GM21447 (cell line): ENCODE measurements at regions not wholly inside any gene's neighbourhood (a gene's known extent, or its start where the extent isn't known, plus 50 kb on each side); places are given as distances from the start of the nearest gene placed in this dataset.
"Not testable (repeated sequence)": the region's sequence is repeated elsewhere in the genome, so short reads cannot be mapped to it uniquely, and the experiment has no call there.

Source experiments
- ATAC-seq: cut with Tn5 transposase; IDR thresholded peaks from one replicate; pipeline ENCODE4 v1.9.1; 2021; ENCODE audit not compliant: unreplicated experiment

DNA sequence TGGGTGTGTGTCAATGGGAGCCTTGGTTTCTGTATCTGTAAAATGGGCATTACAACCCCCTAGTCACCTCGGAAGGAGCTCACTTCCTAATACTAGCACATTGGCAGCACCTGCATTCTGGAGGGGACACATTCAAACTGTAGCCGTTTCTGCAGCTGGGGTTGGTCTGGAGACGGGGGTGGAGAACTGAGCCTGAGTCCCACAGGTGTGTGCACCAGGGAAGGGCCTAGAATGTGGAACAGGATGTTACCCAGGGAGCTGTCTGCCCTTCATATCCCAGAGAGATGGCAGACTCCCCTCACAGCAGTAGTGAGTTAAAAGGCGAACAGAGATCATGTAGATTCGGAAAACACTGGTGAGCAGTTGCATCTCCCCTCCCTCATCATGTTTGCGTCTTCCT, 272.8 kb upstream of the ZNF32 start:
- no peak for ATAC-seq

DNA sequence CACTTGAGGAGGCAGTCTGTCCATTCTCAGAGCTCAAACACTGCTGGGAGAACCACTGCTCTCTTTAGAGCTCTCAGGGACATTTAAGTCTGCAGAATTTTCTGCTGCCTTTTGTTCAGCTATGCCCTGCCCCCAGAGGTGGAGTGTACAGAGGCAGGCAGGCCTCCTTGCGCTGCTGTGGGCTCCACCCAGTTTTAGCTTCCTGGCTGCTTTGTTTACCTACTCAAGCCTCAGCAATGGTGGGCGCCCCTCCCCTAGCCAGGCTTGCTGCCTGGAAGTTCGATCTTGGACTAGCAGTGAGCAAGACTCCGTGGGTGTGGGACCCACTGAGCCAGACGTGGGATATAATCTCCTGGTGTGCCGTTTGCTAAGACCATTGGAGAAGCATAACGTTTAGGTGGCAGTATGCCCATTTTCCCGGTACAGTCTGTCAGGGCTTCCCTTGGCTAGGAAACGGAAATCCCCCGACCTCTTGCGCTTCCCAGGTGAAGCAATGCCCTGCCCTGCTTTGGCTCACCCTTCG, 271.6 kb upstream of the ZNF32 start:
- ATAC-seq, result not testable (repeated sequence)

- no peak for ATAC-seq
Measured at GRCh38 chr10:43913676-43914235, 265.1 kb upstream of the ZNF32 start.

- ATAC-seq, result no peak
Measured at GRCh38 chr10:43912469-43912868, 263.8 kb upstream of the ZNF32 start.

GRCh38 chr10:43906490-43906889, 257.8 kb upstream of the ZNF32 start:
- no peak for ATAC-seq

DNA sequence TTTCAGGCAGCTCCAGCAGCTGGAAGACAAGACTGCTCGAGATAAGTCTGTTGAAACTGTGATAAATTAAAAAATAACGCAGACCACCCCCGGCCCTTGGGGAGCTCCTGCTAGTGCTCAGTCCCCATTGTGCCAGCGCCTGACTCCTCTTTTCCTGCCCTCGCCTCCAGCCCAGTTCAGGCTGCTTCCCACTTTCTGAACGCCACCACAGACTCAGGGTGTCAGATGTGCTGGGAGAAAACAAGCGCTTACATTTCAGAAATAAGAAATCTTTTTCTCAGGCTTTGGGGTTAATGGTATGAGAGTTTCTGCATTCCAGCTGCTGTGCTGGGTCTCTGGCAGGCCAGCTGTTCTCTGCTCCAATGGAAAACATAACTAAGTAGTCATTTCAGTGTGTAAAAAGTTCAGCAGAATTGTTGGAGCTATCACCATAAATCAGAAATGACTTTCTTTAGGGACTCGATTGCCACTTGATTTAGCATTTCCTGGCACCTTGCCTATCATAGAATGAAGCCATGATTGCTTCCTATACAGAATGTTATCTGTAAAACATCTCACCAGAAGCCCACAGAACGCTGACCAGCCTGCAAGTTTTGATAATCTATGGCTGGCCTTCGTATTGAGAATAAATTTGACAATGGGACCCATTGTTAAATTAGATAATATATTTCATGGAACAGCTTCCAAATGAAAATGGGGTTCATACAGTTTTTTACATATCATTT, 257.0 kb upstream of the ZNF32 start:
- ATAC-seq, result no peak

DNA sequence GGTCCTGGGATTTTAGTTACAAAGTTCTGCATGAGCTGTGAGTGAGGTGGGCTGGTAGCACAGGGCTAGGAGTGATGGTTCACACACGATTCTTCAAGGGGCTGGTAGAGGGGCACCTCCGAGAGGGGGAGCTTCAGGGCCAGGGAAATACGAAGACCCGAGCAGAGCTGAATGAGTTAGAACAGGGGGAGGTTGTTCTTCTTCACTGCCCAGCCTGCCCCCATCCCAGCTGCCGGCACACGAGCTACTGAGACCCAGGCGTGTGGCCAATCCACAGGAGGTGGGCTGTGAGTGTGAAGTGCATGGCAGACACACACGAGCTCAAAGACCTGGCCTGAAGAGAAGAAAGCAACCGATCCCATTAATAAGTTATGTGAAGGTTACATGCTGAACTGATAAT, 256.2 kb upstream of the ZNF32 start:
- ATAC-seq, result no peak

DNA sequence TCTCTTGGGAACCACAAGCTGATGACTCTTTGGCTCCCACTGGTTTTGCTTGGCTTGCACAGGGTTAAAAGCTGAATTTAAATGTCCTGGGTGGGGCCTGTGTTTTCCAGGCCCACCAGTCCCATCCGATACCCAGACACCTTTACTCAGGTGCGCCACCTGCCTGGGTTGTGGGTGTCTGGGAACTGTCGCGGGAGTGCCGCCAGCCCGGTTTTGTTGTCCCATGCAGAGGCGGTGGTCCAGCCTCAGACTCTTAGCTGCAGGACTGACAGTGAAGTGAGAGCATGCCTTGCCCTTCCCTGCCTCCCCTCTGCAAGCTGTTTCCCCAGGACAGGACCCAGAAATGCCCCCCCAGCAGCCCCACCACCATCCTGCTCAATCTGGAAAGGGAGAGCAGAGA, 255.6 kb upstream of the ZNF32 start:
- ATAC-seq, result no peak

DNA sequence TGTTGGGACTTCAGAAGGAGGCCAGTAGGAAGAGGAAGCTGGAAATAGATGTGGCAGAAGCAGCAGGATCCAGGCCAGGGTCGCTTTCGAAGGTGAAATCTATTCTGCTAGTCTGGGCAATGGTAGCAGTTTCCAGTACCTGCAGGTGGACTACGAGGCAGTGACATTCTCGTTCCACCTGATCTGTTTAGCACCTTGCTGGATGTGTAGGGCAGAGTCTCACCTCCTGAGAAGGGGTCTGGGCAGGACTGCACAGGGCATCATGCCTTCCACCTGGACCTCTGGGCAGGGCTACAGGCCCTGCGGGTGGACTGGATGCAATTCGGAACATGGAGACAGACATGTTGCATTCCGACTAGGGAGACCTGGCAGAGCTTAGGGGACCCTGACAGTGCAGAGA, 254.8 kb upstream of the ZNF32 start:
- no peak for ATAC-seq

GRCh38 chr10:43902842-43903241, 254.2 kb upstream of the ZNF32 start:
- ATAC-seq, result no peak

- ATAC-seq, result no peak
Measured at GRCh38 chr10:43901744-43902504, 253.2 kb upstream of the ZNF32 start.

- ATAC-seq, result no peak
Measured at GRCh38 chr10:43901302-43901701, 252.6 kb upstream of the ZNF32 start.

- ATAC-seq, result no peak
Measured at GRCh38 chr10:43900571-43900970, 251.9 kb upstream of the ZNF32 start.

- ATAC-seq, result no peak
Measured at GRCh38 chr10:43899224-43899959, 250.7 kb upstream of the ZNF32 start.

GRCh38 chr10:43898592-43898991, 249.9 kb upstream of the ZNF32 start:
- no peak for ATAC-seq

DNA sequence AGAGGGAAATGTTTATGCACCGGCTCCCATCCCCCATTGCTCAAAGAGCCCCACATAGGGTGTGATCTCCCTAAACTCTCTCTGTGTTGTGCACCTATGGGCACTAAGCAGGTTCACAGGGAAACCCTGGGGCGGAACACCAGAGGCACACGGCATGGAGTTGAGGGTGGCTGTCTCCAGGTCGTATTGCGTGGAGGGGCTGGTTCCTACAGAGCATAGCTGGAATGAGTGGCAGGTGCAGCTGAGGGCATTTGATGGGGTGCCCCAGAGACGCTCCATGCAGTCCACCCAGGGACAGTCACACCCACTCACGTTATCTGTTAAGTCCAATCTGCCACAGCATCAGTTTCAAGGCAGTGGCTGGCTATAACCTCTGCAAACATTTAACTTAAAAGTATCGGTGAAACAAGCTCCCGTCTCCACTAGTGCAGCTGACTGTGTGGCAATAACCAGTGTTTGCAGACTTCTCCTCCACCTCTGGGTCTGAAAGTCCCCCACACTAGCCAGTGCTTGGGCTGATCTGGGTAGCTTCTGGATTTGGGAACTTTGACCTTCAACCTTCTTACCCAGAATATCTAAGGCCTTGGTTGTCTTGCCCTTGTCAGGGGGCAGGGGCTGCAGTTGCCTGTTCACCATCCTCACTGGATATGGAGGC, 249.2 kb upstream of the ZNF32 start:
- no peak for ATAC-seq

- ATAC-seq, result no peak
Measured at GRCh38 chr10:43892062-43892770, 243.5 kb upstream of the ZNF32 start.

DNA sequence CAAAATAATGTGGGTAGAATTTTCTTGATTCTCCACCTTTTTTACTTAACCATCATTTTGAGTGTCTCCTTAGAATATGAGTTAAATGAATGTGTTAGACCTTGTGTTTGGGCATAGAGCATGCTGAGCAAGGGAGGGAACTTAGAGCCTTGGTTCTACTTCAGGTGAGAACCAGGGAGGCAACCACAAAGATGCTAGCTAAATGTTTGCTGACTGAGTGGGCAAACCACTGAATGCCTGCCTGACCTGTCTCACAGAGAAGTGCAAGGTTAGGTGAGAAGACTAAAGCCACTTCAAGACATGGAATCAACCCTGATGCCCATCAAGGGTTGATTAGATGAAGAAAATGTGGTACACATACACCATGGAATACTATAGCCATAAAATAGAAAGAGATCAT, 242.6 kb upstream of the ZNF32 start:
- no peak for ATAC-seq

- ATAC-seq, result no peak
Measured at GRCh38 chr10:43890124-43890523, 241.4 kb upstream of the ZNF32 start.

- ATAC-seq, result no peak
Measured at GRCh38 chr10:43888586-43888985, 239.9 kb upstream of the ZNF32 start.
